SKM-1 treated with dmso at 0.1 percent for 144 hours (cell line): ENCODE measurements at regions not wholly inside any gene's neighbourhood (a gene's known extent, or its start where the extent isn't known, plus 50 kb on each side); places are given as distances from the start of the nearest gene placed in this dataset.

Experiments
- DNase-seq: peaks from one replicate; lab custom pipeline; 2025; ENCODE audit not compliant: unreplicated experiment; lab: John Stamatoyannopoulos, UW

- no peak for DNase-seq
Measured at GRCh38 chr1:169005776-169006175, 100.7 kb upstream of the ATP1B1 start.

GRCh38 chr1:169009666-169010065, 96.8 kb upstream of the ATP1B1 start:
- no peak for DNase-seq

GRCh38 chr1:169012416-169012815, 94.1 kb upstream of the ATP1B1 start:
- no peak for DNase-seq

GRCh38 chr1:169013821-169014220, 92.7 kb upstream of the ATP1B1 start:
- DNase-seq, result no peak

GRCh38 chr1:169015464-169015863, 91.0 kb upstream of the ATP1B1 start:
- no peak for DNase-seq

- DNase-seq, result no peak
Measured at GRCh38 chr1:169018751-169019150, 87.7 kb upstream of the ATP1B1 start.

GRCh38 chr1:169019419-169020058, 87.0 kb upstream of the ATP1B1 start:
- no peak for DNase-seq

- DNase-seq, result no peak
Measured at GRCh38 chr1:169020684-169021083, 85.8 kb upstream of the ATP1B1 start.

- no peak for DNase-seq
Measured at GRCh38 chr1:169022648-169023047, 83.8 kb upstream of the ATP1B1 start.

GRCh38 chr1:169024255-169024654, 82.2 kb upstream of the ATP1B1 start:
- no peak for DNase-seq

- DNase-seq, result no peak
Measured at GRCh38 chr1:169024800-169025271, 81.7 kb upstream of the ATP1B1 start.

- DNase-seq, result no peak
Measured at GRCh38 chr1:169025412-169025811, 81.1 kb upstream of the ATP1B1 start.

- DNase-seq, result no peak
Measured at GRCh38 chr1:169027607-169028320, 78.7 kb upstream of the ATP1B1 start.

GRCh38 chr1:169031566-169032224, 74.8 kb upstream of the ATP1B1 start:
- no peak for DNase-seq

- peak; percentile 90 for DNase-seq
Measured at GRCh38 chr1:169041366-169041765, 65.1 kb upstream of the ATP1B1 start.

GRCh38 chr1:169042377-169042776, 64.1 kb upstream of the ATP1B1 start:
- no peak for DNase-seq

- DNase-seq, result no peak
Measured at GRCh38 chr1:169043823-169044222, 62.7 kb upstream of the ATP1B1 start.

GRCh38 chr1:169044296-169044695, 62.2 kb upstream of the ATP1B1 start:
- DNase-seq, result peak; percentile 98

- DNase-seq, result no peak
Measured at GRCh38 chr1:169044971-169045370, 61.5 kb upstream of the ATP1B1 start.

GRCh38 chr1:169046671-169047070, 59.8 kb upstream of the ATP1B1 start:
- no peak for DNase-seq

GRCh38 chr1:169047074-169047473, 59.4 kb upstream of the ATP1B1 start:
- DNase-seq, result no peak

GRCh38 chr1:169048043-169048442, 58.4 kb upstream of the ATP1B1 start:
- peak; percentile 86 for DNase-seq
